ENCODE measurements at regions not wholly inside any gene's neighbourhood (a gene's known extent, or its start where the extent isn't known, plus 50 kb on each side); places are given as distances from the start of the nearest gene placed in this dataset.

DNA sequence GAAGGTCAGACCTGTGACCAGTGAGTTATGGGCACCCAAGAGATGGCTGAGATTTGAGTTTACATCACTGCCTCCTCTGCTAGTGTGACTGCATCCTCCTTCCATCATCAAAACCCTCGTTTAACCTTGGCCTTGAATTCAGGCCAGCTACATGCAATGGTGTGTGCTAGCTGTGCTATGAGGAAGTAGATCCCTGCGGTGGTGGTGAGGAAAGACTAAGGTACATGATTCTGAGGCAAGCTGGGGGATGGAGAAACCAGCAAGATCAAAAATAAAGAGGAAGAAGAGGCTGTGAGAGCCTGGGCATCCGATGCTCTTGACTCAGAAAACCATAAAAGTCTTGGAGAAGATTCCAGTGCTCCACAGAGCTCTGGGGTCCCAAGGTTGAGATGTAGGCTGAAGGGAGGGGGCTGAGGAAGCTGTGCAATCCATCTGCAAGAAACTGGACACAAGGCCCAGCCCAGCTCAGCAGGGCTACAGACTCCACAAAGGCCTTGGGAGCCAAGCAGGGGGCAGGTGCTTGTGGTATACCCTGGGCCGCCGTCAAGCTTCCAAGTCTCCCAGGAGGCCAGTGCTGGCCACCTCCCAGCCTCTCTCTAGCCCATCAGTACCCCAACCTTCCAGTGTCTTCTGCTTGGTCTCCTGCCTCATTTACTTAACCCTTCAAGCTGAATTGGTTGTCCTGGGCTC, 774.8 kb downstream of the VRK1 start:
- no peak for TF ChIP-seq EP300 (IDR thresholded peaks at IDR 0.05)
- TF ChIP-seq POLR2A (IDR thresholded peaks at IDR 0.05), result no peak
- TF ChIP-seq, protein P1, sequence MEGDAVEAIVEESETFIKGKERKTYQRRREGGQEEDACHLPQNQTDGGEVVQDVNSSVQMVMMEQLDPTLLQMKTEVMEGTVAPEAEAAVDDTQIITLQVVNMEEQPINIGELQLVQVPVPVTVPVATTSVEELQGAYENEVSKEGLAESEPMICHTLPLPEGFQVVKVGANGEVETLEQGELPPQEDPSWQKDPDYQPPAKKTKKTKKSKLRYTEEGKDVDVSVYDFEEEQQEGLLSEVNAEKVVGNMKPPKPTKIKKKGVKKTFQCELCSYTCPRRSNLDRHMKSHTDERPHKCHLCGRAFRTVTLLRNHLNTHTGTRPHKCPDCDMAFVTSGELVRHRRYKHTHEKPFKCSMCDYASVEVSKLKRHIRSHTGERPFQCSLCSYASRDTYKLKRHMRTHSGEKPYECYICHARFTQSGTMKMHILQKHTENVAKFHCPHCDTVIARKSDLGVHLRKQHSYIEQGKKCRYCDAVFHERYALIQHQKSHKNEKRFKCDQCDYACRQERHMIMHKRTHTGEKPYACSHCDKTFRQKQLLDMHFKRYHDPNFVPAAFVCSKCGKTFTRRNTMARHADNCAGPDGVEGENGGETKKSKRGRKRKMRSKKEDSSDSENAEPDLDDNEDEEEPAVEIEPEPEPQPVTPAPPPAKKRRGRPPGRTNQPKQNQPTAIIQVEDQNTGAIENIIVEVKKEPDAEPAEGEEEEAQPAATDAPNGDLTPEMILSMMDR (IDR thresholded peaks at IDR 0.05), result no peak
- Histone ChIP-seq H3K4me3 (no peak overlapping the region), H3K27ac (no peak overlapping the region), H3K4me1 (no peaks in the 10 kb centered on the region), H3K9me3 (peaks cover 0 to 10% (median 0%) of the 10 kb centered on the region in 4 donors), H3K27me3 (no peaks in the 10 kb centered on the region), H3K36me3 (no peaks in the 10 kb centered on the region)
- 70 to 86% methylated on average over 5 of the region's 5 CpGs for WGBS, 2 donors
- no peak for DNase-seq (ENCODE audit: low spot score in 2 of 2)

DNA sequence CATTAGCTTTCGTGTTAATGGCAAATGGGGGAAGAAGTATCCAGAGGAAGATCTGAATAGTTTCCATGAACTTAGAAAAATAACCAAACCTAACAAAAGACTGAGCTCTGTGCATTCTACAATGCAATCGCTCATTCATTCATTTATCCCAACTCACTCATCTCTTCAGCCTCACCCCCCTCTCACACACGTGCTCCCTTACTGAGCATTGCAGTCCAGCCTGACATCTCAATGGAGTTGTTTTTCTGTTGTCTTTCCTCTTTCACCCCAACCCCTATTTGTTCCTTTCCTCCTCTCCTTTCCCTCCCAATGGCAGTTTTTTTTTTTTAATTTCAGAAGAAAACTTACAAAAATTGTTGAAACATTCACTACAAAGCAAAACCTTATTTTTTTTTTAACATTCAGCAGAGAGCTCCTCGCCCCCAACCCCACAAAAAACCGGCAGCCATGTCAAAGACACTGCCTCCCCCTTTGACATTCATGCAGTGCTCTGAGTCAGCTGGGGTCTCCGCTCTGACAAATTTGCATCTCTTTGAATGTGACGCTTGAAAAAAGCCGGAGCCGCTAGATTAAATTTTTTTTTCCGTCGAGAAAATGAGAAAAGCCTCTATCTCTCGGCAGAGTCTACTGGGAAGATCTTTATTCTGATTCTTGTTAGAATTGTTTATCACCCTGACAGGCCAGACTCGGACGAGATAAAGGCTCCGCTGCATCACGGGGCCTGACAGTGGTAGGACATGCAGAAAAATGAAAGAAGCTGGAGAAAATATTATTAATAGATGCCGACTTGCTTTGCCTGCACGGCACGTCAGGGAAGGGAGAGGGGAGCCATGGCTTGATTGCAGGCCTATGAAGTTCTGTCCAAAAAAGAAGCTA, 775.6 kb downstream of the VRK1 start:
- H3K27ac ChIP-seq, result no peak overlapping the region
- no peaks in the 10 kb centered on the region for H3K27me3 ChIP-seq
- H3K4me1 ChIP-seq, result no peaks in the 10 kb centered on the region
- peaks cover 0 to 10% (median 0%) of the 10 kb centered on the region in 4 donors for H3K9me3 ChIP-seq
- no peaks in the 10 kb centered on the region for H3K36me3 ChIP-seq
- WGBS, 2 donors, result 51 to 55% methylated on average over 19 of the region's 19 CpGs
- DNase-seq (ENCODE audit: low spot score in 2 of 2), result no peak
- H3K4me3 ChIP-seq, result no peak overlapping the region
- no peak for TF ChIP-seq EP300 (IDR thresholded peaks at IDR 0.05)
- TF ChIP-seq POLR2A (IDR thresholded peaks at IDR 0.05), result no peak
- TF ChIP-seq, protein P1 (IDR thresholded peaks at IDR 0.05), result no peak

DNA sequence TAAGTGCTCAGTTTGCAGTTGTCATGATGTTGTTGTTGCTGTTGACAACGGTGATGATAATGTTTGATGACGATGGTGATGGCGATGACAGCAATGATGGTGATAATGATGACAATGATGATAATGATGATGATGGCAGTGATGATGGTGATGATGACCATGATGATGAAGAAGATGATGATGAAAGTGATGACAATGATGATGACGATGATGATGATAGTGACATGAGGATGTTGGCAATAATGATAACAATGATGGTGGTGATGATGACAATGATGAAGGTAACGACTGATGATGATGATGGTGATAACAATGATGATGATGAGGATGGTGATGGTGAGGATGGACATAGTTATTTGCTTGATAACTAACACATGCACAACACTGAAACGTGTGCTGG, 778.5 kb downstream of the VRK1 start:
- H3K9me3 ChIP-seq, result peaks cover 0 to 10% (median 0%) of the 10 kb centered on the region in 4 donors
- H3K4me1 ChIP-seq, result no peaks in the 10 kb centered on the region
- 87% methylated on average over 6 of the region's 6 CpGs for WGBS, 2 donors
- no peak for DNase-seq (ENCODE audit: low spot score in 2 of 2)
- H3K4me3 ChIP-seq, result no peak overlapping the region
- no peaks in the 10 kb centered on the region for H3K27me3 ChIP-seq
- no peak overlapping the region for H3K27ac ChIP-seq
- H3K36me3 ChIP-seq, result no peaks in the 10 kb centered on the region
- TF ChIP-seq, protein P1 (IDR thresholded peaks at IDR 0.05), result no peak
- TF ChIP-seq EP300 (IDR thresholded peaks at IDR 0.05) (no peak), POLR2A (IDR thresholded peaks at IDR 0.05) (no peak)

DNA sequence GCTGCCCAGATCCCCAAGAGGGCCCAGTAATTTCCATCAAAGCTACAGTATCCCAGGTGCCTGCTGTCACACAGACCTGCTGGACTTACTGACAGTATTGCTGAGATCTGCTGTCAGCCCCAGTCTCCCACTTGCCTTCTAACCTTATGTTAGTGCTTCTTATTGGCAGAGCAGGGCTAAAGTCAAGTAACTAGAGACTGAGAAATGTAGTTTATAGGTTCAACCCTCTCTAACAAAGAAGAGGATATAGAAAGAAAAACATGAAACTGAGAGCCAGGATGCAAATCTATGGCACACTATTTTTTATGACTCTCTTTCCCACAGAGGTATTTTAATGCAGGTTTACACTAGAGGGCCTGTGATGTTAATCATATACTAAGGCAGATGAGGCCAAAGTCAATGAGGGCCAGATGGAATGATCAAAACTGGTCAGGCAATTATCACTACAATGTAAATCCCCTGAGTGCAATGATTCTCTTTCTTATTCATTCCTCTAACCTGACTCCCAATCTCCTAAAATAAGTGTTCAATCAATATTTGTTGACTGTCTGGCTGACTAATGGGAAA, 781.9 kb downstream of the VRK1 start:
- H3K27ac ChIP-seq, result no peak overlapping the region
- H3K4me3 ChIP-seq, result no peak overlapping the region
- H3K27me3 ChIP-seq, result no peaks in the 10 kb centered on the region
- TF ChIP-seq, protein P1 (IDR thresholded peaks at IDR 0.05), result no peak
- no peak for TF ChIP-seq EP300 (IDR thresholded peaks at IDR 0.05)
- TF ChIP-seq POLR2A (IDR thresholded peaks at IDR 0.05), result no peak
- no peaks in the 10 kb centered on the region for H3K9me3 ChIP-seq
- H3K4me1 ChIP-seq, result no peaks in the 10 kb centered on the region
- no peaks in the 10 kb centered on the region for H3K36me3 ChIP-seq
- no peak for DNase-seq (ENCODE audit: low spot score in 2 of 2)

DNA sequence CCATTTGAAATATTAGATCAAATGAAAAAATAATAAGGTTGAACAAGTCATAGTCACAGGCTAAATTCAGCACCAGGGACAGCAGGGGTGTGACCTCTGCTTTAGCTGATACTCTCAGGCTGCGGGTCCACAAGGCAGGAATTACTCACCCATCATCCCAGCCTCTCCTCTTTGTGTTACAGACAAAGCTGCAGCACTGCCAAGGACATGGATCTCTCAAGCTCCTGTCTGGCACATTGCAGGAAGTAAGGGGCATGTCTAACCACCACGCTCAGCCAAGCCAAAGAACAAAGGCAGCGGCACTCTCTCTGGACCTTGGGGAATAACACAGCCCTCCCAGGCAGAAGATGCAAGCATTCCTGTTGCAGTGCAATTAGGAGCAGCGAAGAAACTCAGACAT, 783.8 kb downstream of the VRK1 start:
- no peaks in the 10 kb centered on the region for H3K36me3 ChIP-seq
- DNase-seq (ENCODE audit: low spot score in 2 of 2), result no peak
- no peaks in the 10 kb centered on the region for H3K4me1 ChIP-seq
- no peak for TF ChIP-seq EP300 (IDR thresholded peaks at IDR 0.05)
- TF ChIP-seq POLR2A (IDR thresholded peaks at IDR 0.05), result no peak
- TF ChIP-seq, protein P1 (IDR thresholded peaks at IDR 0.05), result no peak
- no peak overlapping the region for H3K27ac ChIP-seq
- H3K4me3 ChIP-seq, result no peak overlapping the region
- 35 to 53% methylated on average over 4 of the region's 4 CpGs for WGBS, 2 donors
- no peaks in the 10 kb centered on the region for H3K27me3 ChIP-seq
- no peaks in the 10 kb centered on the region for H3K9me3 ChIP-seq
